Hepatocyte (in vitro differentiated cells): ENCODE measurements at regions not wholly inside any gene's neighbourhood (a gene's known extent, or its start where the extent isn't known, plus 50 kb on each side); places are given as distances from the start of the nearest gene placed in this dataset.

Source experiments
- DNase-seq: peaks from one replicate; pipeline ENCODE4 v3.0.0-alpha.2; 2016; ENCODE audit warnings: low spot score
- H2AFZ ChIP-seq: fragments of 200-600 bp; sonication (generic); 2 replicates; pipeline ENCODE4 v1.6.0; 2016; ENCODE audit warnings: antibody characterized with exemption, mild to moderate bottlenecking
- H3K27ac ChIP-seq: fragments of 200-600 bp; sonication (generic); 2 replicates; pipeline ENCODE4 v1.5.1; 2016; ENCODE audit warnings: mild to moderate bottlenecking
- H3K27me3 ChIP-seq: fragments of 200-600 bp; sonication (generic); 2 replicates; pipeline ENCODE4 v1.6.1; 2016
- H3K36me3 ChIP-seq: fragments of 200-600 bp; sonication (generic); replicated peaks from 2 replicates; pipeline ENCODE4 v1.5.1; 2016; ENCODE audit warnings: low read depth; ENCODE audit not compliant: insufficient read depth
- H3K4me1 ChIP-seq: fragments of 200-600 bp; sonication (generic); 2 replicates; pipeline ENCODE4 v1.5.1; 2016; ENCODE audit warnings: mild to moderate bottlenecking, moderate library complexity; ENCODE audit not compliant: insufficient read depth
- H3K4me2 ChIP-seq: fragments of 200-600 bp; sonication (generic); 2 replicates; pipeline ENCODE4 v1.6.0; 2016
- H3K4me3 ChIP-seq: fragments of 200-600 bp; sonication (generic); 2 replicates; pipeline ENCODE4 v1.5.1; 2016; ENCODE audit warnings: mild to moderate bottlenecking
- H3K79me2 ChIP-seq: fragments of 200-600 bp; sonication (generic); 2 replicates; pipeline ENCODE4 v1.6.0; 2017; ENCODE audit warnings: mild to moderate bottlenecking
- H3K9me2 ChIP-seq: fragments of 200-600 bp; sonication (generic); replicated peaks from 2 replicates; pipeline ENCODE4 v1.6.0; 2017; ENCODE audit warnings: mild to moderate bottlenecking; ENCODE audit not compliant: insufficient read depth
- H3K9me3 ChIP-seq: fragments of 200-600 bp; sonication (generic); 2 replicates; pipeline ENCODE4 v1.5.1; 2016; ENCODE audit warnings: low read depth, mild to moderate bottlenecking
- H4K20me1 ChIP-seq: fragments of 200-600 bp; sonication (generic); 2 replicates; pipeline ENCODE4 v1.6.0; 2016; ENCODE audit warnings: mild to moderate bottlenecking; ENCODE audit not compliant: insufficient read depth, poor library complexity, severe bottlenecking
- EZH2 ChIP-seq: fragments of 200-600 bp; sonication (generic); IDR thresholded peaks from 2 replicates; pipeline ENCODE4 v1.6.1; 2016; ENCODE audit warnings: antibody characterized with exemption, mild to moderate bottlenecking, borderline replicate concordance
- EZH2phosphoT487 ChIP-seq: fragments of 200-600 bp; sonication (generic); IDR thresholded peaks from one replicate; pipeline ENCODE4 v1.6.1; 2018; ENCODE audit warnings: antibody characterized with exemption, mild to moderate bottlenecking, low read depth, moderate library complexity; ENCODE audit not compliant: unreplicated experiment, severe bottlenecking
- WGBS: methylation state at CpG from one replicate; pipeline ENCODE4 v1.1.6; 2016; ENCODE audit warnings: low lambda C conversion rate; ENCODE audit errors: missing lambda C conversion rate; 5-methylcytosine and 5-hydroxymethylcytosine counted together
- TF ChIP-seq, protein P1 (sequence below): fragments of 200-600 bp; sonication (generic); IDR thresholded peaks from 2 replicates; pipeline ENCODE4 v1.5.1; 2016; ENCODE audit warnings: antibody characterized with exemption, mild to moderate bottlenecking; ENCODE audit not compliant: poor library complexity

DNA sequence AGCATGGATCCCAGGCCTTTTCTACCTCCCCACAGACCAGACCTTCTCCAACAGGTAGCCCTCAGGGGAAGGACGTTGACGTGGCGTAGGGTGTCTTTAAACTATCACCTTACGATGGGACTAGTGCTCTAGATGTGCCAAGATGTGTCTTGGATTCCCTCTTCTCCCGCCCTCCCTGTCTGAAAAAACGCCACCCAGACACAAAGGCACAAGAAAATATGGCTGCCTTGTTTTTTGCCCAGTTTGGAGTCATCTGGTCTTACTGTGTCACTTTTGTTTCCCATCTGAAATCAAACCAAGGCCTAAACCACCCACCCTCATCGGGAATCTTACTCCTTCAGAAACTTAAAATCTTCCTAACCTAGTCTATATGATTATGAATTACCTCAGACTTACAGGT is 235.4 kb downstream of the OR13H1 start:
- Histone ChIP-seq H3K36me3 (no peaks in the 10 kb centered on the region), H3K4me3 (no peak overlapping the region), H3K9me3 (no peaks in the 10 kb centered on the region), H3K27me3 (no peaks in the 10 kb centered on the region), H2AFZ (no peak overlapping the region), H3K27ac (no peak overlapping the region), H3K9me2 (no peaks in the 10 kb centered on the region), H3K4me2 (no peak overlapping the region), H4K20me1 (no peaks in the 10 kb centered on the region), H3K4me1 (no peaks in the 10 kb centered on the region), H3K79me2 (no peaks in the 10 kb centered on the region)
- DNase-seq: no peak
- 86% methylated on average over 7 of the region's 7 CpGs for WGBS
- no peak for TF ChIP-seq EZH2
- no peak for TF ChIP-seq EZH2phosphoT487
- TF ChIP-seq, protein P1, sequence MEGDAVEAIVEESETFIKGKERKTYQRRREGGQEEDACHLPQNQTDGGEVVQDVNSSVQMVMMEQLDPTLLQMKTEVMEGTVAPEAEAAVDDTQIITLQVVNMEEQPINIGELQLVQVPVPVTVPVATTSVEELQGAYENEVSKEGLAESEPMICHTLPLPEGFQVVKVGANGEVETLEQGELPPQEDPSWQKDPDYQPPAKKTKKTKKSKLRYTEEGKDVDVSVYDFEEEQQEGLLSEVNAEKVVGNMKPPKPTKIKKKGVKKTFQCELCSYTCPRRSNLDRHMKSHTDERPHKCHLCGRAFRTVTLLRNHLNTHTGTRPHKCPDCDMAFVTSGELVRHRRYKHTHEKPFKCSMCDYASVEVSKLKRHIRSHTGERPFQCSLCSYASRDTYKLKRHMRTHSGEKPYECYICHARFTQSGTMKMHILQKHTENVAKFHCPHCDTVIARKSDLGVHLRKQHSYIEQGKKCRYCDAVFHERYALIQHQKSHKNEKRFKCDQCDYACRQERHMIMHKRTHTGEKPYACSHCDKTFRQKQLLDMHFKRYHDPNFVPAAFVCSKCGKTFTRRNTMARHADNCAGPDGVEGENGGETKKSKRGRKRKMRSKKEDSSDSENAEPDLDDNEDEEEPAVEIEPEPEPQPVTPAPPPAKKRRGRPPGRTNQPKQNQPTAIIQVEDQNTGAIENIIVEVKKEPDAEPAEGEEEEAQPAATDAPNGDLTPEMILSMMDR: no peak

DNA sequence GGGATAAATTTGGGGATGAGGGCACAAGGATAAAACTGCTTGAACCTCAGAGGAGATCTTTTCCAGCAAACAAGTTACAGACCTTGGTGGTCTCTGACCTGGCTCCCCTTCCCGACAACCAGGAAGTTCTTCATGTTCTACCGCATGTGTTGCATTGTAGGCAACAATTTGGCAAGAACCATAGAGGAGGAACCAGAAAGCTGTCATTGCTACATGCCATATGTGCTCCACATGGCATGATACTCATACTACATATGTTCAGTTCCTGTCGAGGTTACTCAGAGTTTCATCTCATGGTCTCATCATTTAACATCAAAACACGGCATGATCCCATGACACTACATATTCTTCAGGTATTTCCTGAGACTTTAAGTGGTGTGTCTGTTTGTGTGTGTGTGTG is 235.9 kb downstream of the OR13H1 start:
- Histone ChIP-seq H3K79me2 (no peaks in the 10 kb centered on the region), H3K9me3 (no peaks in the 10 kb centered on the region), H2AFZ (no peak overlapping the region), H3K4me1 (no peaks in the 10 kb centered on the region), H3K27ac (no peak overlapping the region), H4K20me1 (no peaks in the 10 kb centered on the region), H3K27me3 (no peaks in the 10 kb centered on the region), H3K36me3 (no peaks in the 10 kb centered on the region), H3K9me2 (no peaks in the 10 kb centered on the region), H3K4me2 (no peak overlapping the region), H3K4me3 (no peak overlapping the region)
- WGBS: 89% methylated on average over 4 of the region's 4 CpGs
- TF ChIP-seq, protein P1: no peak
- no peak for TF ChIP-seq EZH2phosphoT487
- TF ChIP-seq EZH2: no peak
- DNase-seq: no peak

DNA sequence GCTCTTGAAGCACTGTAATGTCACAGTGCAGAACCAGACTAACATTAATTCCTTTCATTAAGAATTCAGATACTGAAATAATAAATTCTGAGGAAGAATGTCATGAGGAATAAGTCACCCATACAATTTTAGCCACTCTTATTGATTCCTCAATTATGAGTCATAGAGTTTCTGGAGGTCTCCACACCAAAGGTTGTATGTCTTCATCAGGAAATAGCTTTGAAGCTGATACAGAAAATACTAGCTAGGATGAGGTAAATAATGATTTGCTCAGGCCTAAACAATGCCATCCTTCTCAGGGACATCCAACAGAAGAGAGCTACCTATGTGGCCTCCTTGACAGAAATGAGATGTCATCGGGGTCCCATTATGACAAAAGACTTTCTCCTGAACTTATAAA is 238.8 kb downstream of the OR13H1 start:
- Histone ChIP-seq H3K4me1 (no peaks in the 10 kb centered on the region), H3K4me2 (no peak overlapping the region), H3K9me2 (no peaks in the 10 kb centered on the region), H3K9me3 (no peaks in the 10 kb centered on the region), H4K20me1 (no peaks in the 10 kb centered on the region), H2AFZ (no peak overlapping the region), H3K4me3 (no peak overlapping the region), H3K27ac (no peak overlapping the region), H3K27me3 (no peaks in the 10 kb centered on the region), H3K79me2 (no peaks in the 10 kb centered on the region), H3K36me3 (no peaks in the 10 kb centered on the region)
- DNase-seq: no peak
- TF ChIP-seq EZH2 (no peak), EZH2phosphoT487 (no peak)
- TF ChIP-seq, protein P1: no peak
- 70% methylated on average over 1 of the region's 1 CpG for WGBS

DNA sequence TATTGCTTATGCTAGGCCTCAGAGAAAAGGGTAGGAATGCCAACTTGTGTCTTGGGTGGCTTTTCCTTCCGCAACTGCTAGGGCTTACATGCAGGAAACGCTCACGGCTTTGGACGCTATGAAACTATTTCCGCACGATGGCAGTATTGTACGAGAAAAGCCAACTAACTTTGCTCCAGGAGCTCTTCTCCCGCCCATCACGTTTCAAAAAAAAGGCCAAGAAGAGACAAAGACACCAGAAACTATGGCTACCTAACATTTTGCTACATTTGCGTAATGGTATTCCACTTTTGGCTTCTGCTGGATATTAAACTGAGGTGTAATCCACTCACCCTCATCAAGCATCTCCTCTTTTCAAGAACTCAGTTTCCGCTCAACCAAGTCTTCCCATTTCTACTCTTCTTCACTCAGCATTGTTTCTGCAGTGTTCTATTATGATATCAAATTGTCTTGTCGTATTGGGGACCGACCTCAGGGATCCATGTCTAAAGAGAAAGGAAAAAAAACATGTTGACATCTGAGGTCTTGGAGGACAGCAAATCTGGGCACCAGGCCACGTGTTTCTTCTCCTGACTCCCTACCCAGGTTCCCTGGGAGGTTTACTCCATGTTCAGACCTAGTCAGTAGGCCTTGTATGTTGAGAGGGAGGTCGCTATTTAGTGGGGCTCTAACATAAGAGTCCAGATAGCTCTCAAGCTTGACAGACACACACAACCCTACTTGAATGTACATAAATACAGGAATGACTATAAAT is 239.4 kb upstream of the STK26 start:
- Histone ChIP-seq H3K27ac (no peak overlapping the region), H3K4me3 (no peak overlapping the region), H3K4me2 (no peak overlapping the region), H4K20me1 (no peaks in the 10 kb centered on the region), H3K27me3 (no peaks in the 10 kb centered on the region), H3K9me2 (no peaks in the 10 kb centered on the region), H3K4me1 (no peaks in the 10 kb centered on the region), H3K9me3 (no peaks in the 10 kb centered on the region), H2AFZ (no peak overlapping the region), H3K36me3 (no peaks in the 10 kb centered on the region), H3K79me2 (no peaks in the 10 kb centered on the region)
- DNase-seq: no peak
- no peak for TF ChIP-seq EZH2
- TF ChIP-seq, protein P1: no peak
- no peak for TF ChIP-seq EZH2phosphoT487
- 88% methylated on average over 15 of the region's 15 CpGs for WGBS
